ENCODE measurements at regions not wholly inside any gene's neighbourhood (a gene's known extent, or its start where the extent isn't known, plus 50 kb on each side); places are given as distances from the start of the nearest gene placed in this dataset.

DNA sequence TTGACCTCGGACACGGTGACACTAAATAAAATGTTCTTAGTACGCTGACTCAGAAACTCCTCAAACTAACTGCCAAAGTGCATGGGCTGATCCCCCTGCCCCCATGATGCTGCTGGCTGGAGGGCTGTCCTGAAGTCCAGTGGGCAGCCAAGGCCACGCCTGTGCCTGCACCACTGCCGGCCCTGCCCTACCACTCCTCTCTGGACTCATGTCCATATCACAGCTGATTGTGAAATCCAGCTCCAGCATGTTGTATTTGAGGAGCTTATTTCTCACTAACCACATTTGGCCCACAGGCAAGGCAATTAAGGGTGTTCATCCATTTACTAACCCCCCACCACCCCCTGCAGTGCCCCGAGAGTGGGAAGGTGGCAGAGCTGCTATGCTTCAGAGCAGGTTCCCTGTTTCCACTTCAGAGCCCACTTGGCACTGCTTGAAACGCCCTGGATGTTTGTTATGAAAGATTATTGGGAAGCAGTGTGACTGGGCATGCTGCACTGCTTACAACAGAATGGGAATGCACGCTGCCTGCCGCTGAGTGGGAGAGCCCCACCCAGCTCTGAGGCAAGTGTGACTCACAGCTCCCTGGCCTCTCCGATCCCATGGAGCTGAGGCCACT, 114.0 kb downstream of the UQCRFS1 start:
- H3K27me3 ChIP-seq (ENCODE audit: control insufficient read depth in 3 of 3, insufficient read depth in 3 of 3, low read length in 3 of 3): peaks cover 0 to 5% (median 0%) of the 10 kb centered on the region in 3 donors
- H3K27ac ChIP-seq (ENCODE audit: low read depth, low read length): peak overlapping the region; percentile 72

DNA sequence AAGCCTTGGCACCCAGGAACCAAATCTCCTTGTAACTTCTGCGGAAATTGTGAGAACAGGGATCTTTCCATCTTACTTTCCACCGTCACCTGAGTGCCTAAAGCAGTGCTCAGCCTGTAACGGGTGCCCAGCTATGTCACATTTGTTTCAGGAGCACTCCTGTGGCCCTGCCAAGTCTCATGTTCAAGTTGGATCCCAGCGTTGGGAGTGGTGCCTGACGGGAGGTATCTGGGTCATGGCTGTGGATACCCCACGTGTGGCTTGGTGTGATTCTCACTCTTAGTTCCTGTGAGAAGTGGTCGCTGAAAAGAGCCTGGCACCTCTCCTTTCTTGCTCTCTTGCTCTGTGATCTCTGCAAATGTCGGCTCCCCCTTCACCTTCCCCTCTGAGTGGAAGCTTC, 114.9 kb downstream of the UQCRFS1 start:
- H3K9me3 ChIP-seq (ENCODE audit: control insufficient read depth in 3 of 3, low read length in 3 of 3): peaks cover 0 to 2% (median 0%) of the 10 kb centered on the region in 3 donors
- H3K4me3 ChIP-seq (ENCODE audit: low read length in 3 of 3): no peak overlapping the region
- no peak overlapping the region for H3K9ac ChIP-seq (ENCODE audit: low read depth in 1 of 3, low read length in 3 of 3)
- peaks cover 13 to 22% (median 18%) of the 10 kb centered on the region in 3 donors for H3K4me1 ChIP-seq (ENCODE audit: control insufficient read depth in 3 of 3, insufficient read depth in 3 of 3, low read length in 3 of 3)
- H3K27me3 ChIP-seq (ENCODE audit: control insufficient read depth in 3 of 3, insufficient read depth in 3 of 3, low read length in 3 of 3): peaks cover 0 to 5% (median 0%) of the 10 kb centered on the region in 3 donors
- peak overlapping the region; percentile 72 for H3K27ac ChIP-seq (ENCODE audit: low read depth, low read length)
- H3K36me3 ChIP-seq (ENCODE audit: control insufficient read depth in 3 of 3, insufficient read depth in 3 of 3, low read length in 3 of 3): no peaks in the 10 kb centered on the region

More for the DNA sequence above, 114.0 kb downstream of the UQCRFS1 start:
- Histone ChIP-seq H3K9me3 (ENCODE audit: control insufficient read depth in 3 of 3, low read length in 3 of 3) (peaks cover 0 to 2% (median 0%) of the 10 kb centered on the region in 3 donors), H3K36me3 (ENCODE audit: control insufficient read depth in 3 of 3, insufficient read depth in 3 of 3, low read length in 3 of 3) (no peaks in the 10 kb centered on the region), H3K4me1 (ENCODE audit: control insufficient read depth in 3 of 3, insufficient read depth in 3 of 3, low read length in 3 of 3) (peaks cover 13 to 22% (median 18%) of the 10 kb centered on the region in 3 donors), H3K9ac (ENCODE audit: low read depth in 1 of 3, low read length in 3 of 3) (peak overlapping the region in 1 of 3 donors; percentile 25), H3K4me3 (ENCODE audit: low read length in 3 of 3) (peak overlapping the region in 1 of 3 donors; percentile 27)

DNA sequence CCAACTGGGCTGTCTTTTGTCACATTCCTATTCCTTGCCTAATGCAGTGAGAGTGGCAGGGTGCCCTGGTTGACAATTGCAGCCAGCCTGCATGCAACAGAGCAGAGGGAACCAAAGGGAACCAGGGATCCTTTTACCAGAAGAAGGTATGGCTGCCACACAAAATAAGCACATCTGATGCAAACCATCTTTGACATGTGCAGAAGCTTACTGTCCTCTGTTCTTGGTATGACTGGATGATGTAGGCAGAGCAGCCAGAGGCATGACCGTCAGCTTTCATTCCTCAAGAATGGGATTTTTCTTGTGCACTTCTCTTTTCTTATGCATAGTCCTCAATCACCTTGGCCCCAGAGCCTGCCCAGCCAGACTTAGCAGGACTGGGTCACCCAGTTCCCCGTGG, 116.1 kb downstream of the UQCRFS1 start:
- H3K27me3 ChIP-seq (ENCODE audit: control insufficient read depth in 3 of 3, insufficient read depth in 3 of 3, low read length in 3 of 3): peaks cover 0 to 5% (median 0%) of the 10 kb centered on the region in 3 donors
- H3K4me3 ChIP-seq (ENCODE audit: low read length in 3 of 3): no peak overlapping the region
- H3K9me3 ChIP-seq (ENCODE audit: control insufficient read depth in 3 of 3, low read length in 3 of 3): peaks cover 0 to 2% (median 0%) of the 10 kb centered on the region in 3 donors
- no peaks in the 10 kb centered on the region for H3K36me3 ChIP-seq (ENCODE audit: control insufficient read depth in 3 of 3, insufficient read depth in 3 of 3, low read length in 3 of 3)
- H3K9ac ChIP-seq (ENCODE audit: low read depth in 1 of 3, low read length in 3 of 3): no peak overlapping the region
- peaks cover 13 to 22% (median 18%) of the 10 kb centered on the region in 3 donors for H3K4me1 ChIP-seq (ENCODE audit: control insufficient read depth in 3 of 3, insufficient read depth in 3 of 3, low read length in 3 of 3)
- H3K27ac ChIP-seq (ENCODE audit: low read depth, low read length): no peak overlapping the region

DNA sequence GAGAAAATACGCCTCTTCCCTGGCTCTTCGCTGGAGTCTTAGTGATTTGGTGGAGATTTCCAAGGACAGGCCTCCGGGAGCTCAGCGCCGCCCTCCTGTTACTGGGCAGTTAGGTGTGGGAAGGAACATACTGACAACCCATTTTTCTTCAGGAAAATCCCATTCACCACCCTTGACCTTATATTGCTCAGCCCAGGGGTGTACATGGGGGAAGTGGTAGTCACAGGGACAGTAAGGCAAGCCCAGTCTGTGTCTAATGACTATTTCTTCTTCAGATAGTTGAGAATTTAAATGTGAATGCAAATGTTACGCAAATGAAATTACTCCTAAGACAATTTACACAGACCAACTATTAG, 119.4 kb downstream of the UQCRFS1 start:
- Histone ChIP-seq H3K27me3 (ENCODE audit: control insufficient read depth in 3 of 3, insufficient read depth in 3 of 3, low read length in 3 of 3) (no peaks in the 10 kb centered on the region), H3K4me3 (ENCODE audit: low read length in 3 of 3) (no peak overlapping the region), H3K9ac (ENCODE audit: low read depth in 1 of 3, low read length in 3 of 3) (no peak overlapping the region), H3K27ac (ENCODE audit: low read depth, low read length) (no peak overlapping the region), H3K4me1 (ENCODE audit: control insufficient read depth in 3 of 3, insufficient read depth in 3 of 3, low read length in 3 of 3) (peaks cover 7 to 15% (median 9%) of the 10 kb centered on the region in 3 donors), H3K36me3 (ENCODE audit: control insufficient read depth in 3 of 3, insufficient read depth in 3 of 3, low read length in 3 of 3) (no peaks in the 10 kb centered on the region), H3K9me3 (ENCODE audit: control insufficient read depth in 3 of 3, low read length in 3 of 3) (no peaks in the 10 kb centered on the region)

DNA sequence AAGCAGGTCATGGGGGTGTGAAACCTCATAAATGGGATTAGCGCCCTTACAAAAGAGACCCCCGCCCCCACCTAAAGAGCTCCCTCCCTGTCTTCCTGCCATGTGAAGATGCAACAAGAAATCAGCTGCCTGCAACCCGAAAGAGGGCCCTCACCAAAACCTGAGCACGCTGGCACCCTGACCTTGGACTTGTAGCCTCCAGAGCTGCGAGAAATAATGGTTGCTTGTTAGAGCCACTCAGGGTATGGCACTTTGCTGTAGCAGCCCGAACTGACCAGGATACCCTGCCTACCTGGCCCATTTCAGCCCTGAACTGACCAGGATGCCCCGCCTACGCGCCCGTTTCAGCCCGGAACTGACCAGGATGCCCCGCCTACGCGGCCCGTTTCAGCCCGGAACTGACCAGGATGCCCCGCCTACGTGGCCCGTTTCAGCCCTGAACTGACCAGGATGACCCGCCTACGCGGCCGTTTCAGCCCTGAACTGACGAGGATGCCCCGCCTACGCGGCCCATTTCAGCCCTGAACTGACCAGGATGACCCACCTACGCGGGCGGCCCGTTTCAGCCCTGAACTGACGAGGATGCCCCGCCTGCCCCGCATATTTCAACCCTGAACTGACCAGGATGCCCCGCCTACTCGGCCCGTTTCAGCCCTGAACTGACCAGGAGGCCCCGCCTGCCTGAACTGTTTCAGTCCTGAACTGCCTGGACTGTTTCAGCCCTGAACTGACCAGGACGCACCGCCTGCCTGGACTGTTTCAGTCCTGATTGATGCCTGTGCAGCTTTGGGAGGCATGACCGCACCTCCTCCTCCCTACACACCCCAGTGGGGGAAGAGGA, 120.0 kb downstream of the UQCRFS1 start:
- no peak overlapping the region for H3K27ac ChIP-seq (ENCODE audit: low read depth, low read length)
- no peak overlapping the region for H3K4me3 ChIP-seq (ENCODE audit: low read length in 3 of 3)
- no peak overlapping the region for H3K9ac ChIP-seq (ENCODE audit: low read depth in 1 of 3, low read length in 3 of 3)
- no peaks in the 10 kb centered on the region for H3K36me3 ChIP-seq (ENCODE audit: control insufficient read depth in 3 of 3, insufficient read depth in 3 of 3, low read length in 3 of 3)
- H3K4me1 ChIP-seq (ENCODE audit: control insufficient read depth in 3 of 3, insufficient read depth in 3 of 3, low read length in 3 of 3): peaks cover 1 to 9% (median 4%) of the 10 kb centered on the region in 3 donors
- H3K27me3 ChIP-seq (ENCODE audit: control insufficient read depth in 3 of 3, insufficient read depth in 3 of 3, low read length in 3 of 3): no peaks in the 10 kb centered on the region
- no peaks in the 10 kb centered on the region for H3K9me3 ChIP-seq (ENCODE audit: control insufficient read depth in 3 of 3, low read length in 3 of 3)

DNA sequence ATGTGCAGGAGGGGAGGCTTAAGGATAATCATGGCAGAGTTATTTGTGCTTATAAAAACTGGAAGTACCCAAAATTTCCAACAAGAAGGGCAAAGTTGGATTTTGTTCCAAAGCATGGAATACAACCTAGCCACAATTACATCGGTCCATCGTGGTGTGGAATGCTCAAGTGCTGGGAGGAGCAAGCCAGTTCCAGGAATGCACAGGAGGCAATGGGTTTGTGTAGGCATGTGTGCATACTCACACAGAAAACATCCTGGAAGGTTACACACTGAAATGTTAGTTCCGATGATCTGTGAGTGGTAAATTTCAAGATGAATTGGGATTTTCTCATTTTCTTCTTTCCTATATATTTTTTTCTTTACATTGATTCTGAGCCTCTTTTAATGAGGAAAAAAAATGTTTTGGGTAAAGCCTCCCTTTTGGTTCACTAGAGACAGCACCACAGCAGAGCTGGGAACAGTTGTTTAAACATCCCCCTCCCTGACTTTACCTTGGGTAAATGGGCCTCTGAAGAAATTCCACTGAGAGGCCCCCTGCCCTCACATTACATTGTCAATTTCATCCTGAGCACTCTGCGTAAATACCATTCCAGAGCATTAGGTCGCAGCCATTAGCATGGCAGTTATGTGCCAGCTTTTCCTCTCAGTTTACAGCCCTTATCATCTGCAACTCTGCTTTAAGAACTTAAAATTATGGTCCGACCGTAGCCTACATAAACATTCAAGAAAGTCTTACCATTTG, 122.0 kb downstream of the UQCRFS1 start:
- Histone ChIP-seq H3K9ac (ENCODE audit: low read depth in 1 of 3, low read length in 3 of 3) (no peak overlapping the region), H3K36me3 (ENCODE audit: control insufficient read depth in 3 of 3, insufficient read depth in 3 of 3, low read length in 3 of 3) (no peaks in the 10 kb centered on the region), H3K27me3 (ENCODE audit: control insufficient read depth in 3 of 3, insufficient read depth in 3 of 3, low read length in 3 of 3) (peaks cover 0 to 2% (median 0%) of the 10 kb centered on the region in 3 donors), H3K9me3 (ENCODE audit: control insufficient read depth in 3 of 3, low read length in 3 of 3) (no peaks in the 10 kb centered on the region), H3K4me3 (ENCODE audit: low read length in 3 of 3) (no peak overlapping the region), H3K4me1 (ENCODE audit: control insufficient read depth in 3 of 3, insufficient read depth in 3 of 3, low read length in 3 of 3) (peaks cover 0 to 9% (median 3%) of the 10 kb centered on the region in 3 donors), H3K27ac (ENCODE audit: low read depth, low read length) (no peak overlapping the region)

DNA sequence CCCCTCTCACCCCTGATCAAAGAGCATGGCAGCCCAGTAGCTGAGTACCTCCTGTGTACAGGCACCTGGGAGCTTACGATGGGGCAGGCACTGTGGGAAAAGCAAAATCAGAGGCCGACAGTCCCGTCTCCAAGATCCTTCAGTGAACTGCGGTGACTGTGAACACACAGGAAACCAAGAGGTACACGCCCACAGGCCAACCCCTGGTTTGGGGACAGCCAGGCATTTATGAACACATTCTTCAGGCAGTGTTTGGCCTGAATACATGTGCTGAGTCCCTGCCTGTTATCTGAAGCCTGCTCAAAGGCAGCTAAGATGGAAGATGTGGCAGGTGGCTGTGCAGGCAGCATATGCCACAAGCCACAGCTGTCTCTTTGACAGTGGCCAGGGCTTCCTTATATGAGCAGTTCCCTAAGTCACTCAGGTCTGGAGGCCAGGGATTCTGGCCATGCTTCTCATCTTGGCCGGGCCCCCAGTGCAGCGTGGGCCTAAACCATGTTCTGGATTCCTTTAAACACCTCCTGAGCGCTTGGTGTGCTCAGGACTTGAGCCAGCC, 123.6 kb downstream of the UQCRFS1 start:
- no peaks in the 10 kb centered on the region for H3K36me3 ChIP-seq (ENCODE audit: control insufficient read depth in 3 of 3, insufficient read depth in 3 of 3, low read length in 3 of 3)
- no peak overlapping the region for H3K9ac ChIP-seq (ENCODE audit: low read depth in 1 of 3, low read length in 3 of 3)
- no peak overlapping the region for H3K4me3 ChIP-seq (ENCODE audit: low read length in 3 of 3)
- H3K4me1 ChIP-seq (ENCODE audit: control insufficient read depth in 3 of 3, insufficient read depth in 3 of 3, low read length in 3 of 3): peaks cover 0 to 9% (median 3%) of the 10 kb centered on the region in 3 donors
- no peak overlapping the region for H3K27ac ChIP-seq (ENCODE audit: low read depth, low read length)
- no peaks in the 10 kb centered on the region for H3K9me3 ChIP-seq (ENCODE audit: control insufficient read depth in 3 of 3, low read length in 3 of 3)
- H3K27me3 ChIP-seq (ENCODE audit: control insufficient read depth in 3 of 3, insufficient read depth in 3 of 3, low read length in 3 of 3): peaks cover 0 to 7% (median 0%) of the 10 kb centered on the region in 3 donors

DNA sequence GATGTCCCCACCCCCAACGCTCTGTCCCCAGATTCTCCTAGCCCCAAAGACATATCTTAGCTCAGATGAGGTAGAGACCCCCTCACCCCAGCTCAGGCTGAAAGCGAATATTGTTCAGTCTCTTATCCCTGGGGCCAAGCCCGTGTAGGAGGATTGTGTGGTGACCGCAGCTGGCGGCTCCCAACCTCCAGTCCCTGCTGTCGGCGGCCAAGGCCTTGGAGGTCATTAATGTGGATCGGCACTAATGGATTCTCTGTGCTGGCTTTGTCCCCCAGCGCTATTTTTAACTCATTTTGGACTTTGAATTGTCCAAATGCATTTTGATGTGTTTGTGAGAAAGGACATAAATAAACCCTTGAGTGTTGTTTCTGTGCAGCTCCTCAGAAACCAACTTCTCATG, 124.2 kb downstream of the UQCRFS1 start:
- H3K9me3 ChIP-seq (ENCODE audit: control insufficient read depth in 3 of 3, low read length in 3 of 3): no peaks in the 10 kb centered on the region
- no peaks in the 10 kb centered on the region for H3K36me3 ChIP-seq (ENCODE audit: control insufficient read depth in 3 of 3, insufficient read depth in 3 of 3, low read length in 3 of 3)
- peaks cover 0 to 9% (median 3%) of the 10 kb centered on the region in 3 donors for H3K4me1 ChIP-seq (ENCODE audit: control insufficient read depth in 3 of 3, insufficient read depth in 3 of 3, low read length in 3 of 3)
- no peak overlapping the region for H3K9ac ChIP-seq (ENCODE audit: low read depth in 1 of 3, low read length in 3 of 3)
- H3K4me3 ChIP-seq (ENCODE audit: low read length in 3 of 3): no peak overlapping the region
- H3K27me3 ChIP-seq (ENCODE audit: control insufficient read depth in 3 of 3, insufficient read depth in 3 of 3, low read length in 3 of 3): peaks cover 0 to 11% (median 0%) of the 10 kb centered on the region in 3 donors
- H3K27ac ChIP-seq (ENCODE audit: low read depth, low read length): no peak overlapping the region

DNA sequence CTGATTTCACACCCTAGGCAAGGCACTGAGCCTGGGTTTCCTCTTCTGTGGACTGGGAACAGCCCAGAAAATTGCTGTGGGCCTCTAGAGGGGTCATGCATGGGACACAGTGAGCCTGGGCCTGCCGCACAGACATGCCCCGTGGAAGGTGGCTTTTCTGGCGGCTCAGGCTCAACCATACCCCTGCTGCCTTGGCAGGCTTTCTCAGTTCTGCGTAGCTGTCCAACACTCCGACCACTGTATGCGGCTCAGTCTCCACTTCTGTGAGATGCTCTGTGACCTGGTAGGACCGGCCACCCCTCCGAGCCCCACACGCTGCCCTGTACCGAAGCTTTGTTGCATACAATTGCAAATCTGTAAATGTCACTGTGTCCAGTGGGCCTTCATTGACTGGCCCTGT, 126.3 kb downstream of the UQCRFS1 start:
- no peaks in the 10 kb centered on the region for H3K36me3 ChIP-seq (ENCODE audit: control insufficient read depth in 3 of 3, insufficient read depth in 3 of 3, low read length in 3 of 3)
- H3K4me3 ChIP-seq (ENCODE audit: low read length in 3 of 3): no peak overlapping the region
- no peak overlapping the region for H3K27ac ChIP-seq (ENCODE audit: low read depth, low read length)
- H3K9ac ChIP-seq (ENCODE audit: low read depth in 1 of 3, low read length in 3 of 3): no peak overlapping the region
- H3K9me3 ChIP-seq (ENCODE audit: control insufficient read depth in 3 of 3, low read length in 3 of 3): no peaks in the 10 kb centered on the region
- H3K27me3 ChIP-seq (ENCODE audit: control insufficient read depth in 3 of 3, insufficient read depth in 3 of 3, low read length in 3 of 3): peaks cover 0 to 12% (median 0%) of the 10 kb centered on the region in 3 donors
- H3K4me1 ChIP-seq (ENCODE audit: control insufficient read depth in 3 of 3, insufficient read depth in 3 of 3, low read length in 3 of 3): peaks cover 0 to 9% (median 3%) of the 10 kb centered on the region in 3 donors
